HCT116 (cell line): ENCODE measurements at regions not wholly inside any gene's neighbourhood (a gene's known extent, or its start where the extent isn't known, plus 50 kb on each side); places are given as distances from the start of the nearest gene placed in this dataset.

Experiments used
- ATAC-seq: fragments of 200-7000 bp; cut with Tn5 transposase; 2 replicates; pipeline ENCODE4 v1.9.1; 2020; ENCODE audit warnings: mild to moderate bottlenecking, moderate library complexity
- BruUV-seq: library from RNA; stranded (reverse); fragments of 400-500 nt; replicated peaks from 2 replicates; lab custom pipeline; 2021; lab: Mats Ljungman, UMichigan
- CTCF ChIA-PET: fragments of 300-600 bp; sonication (Branson Sonifier 250); formaldehyde crosslinking; loops from one replicate; lab custom pipeline; 2021; ENCODE audit warnings: antibody characterized with exemption; lab: Charles Lee
- POLR2A ChIA-PET: fragments of 300-600, 350-600 bp; sonication (Branson Sonifier 250); formaldehyde crosslinking; loops from one replicate; lab custom pipeline; 2021; ENCODE audit warnings: antibody characterized with exemption; lab: Charles Lee
- RAD21 ChIA-PET, 2 experiments: fragments of 300-600 bp; sonication (Branson Sonifier 250); formaldehyde crosslinking; loops; one replicate each; lab custom pipeline; 2023; ENCODE audit warnings: low total read pairs in 2 of 2; ENCODE audit not compliant: uncharacterized antibody in 2 of 2, unreplicated experiment in 2 of 2, low non-redundant PET in 1 of 2; lab: Charles Lee
- DNase-seq: peaks from one replicate; pipeline ENCODE4 v3.0.0-alpha.2; 2010; ENCODE audit warnings: low read depth, low spot score
- H2AFZ ChIP-seq: fragments of 200-600 bp; shearing (Covaris generic), sonication (generic); 2 replicates; pipeline ENCODE4 v1.6.1; 2017; ENCODE audit warnings: low read depth, mixed run types, mixed read lengths, antibody characterized with exemption, low read length; ENCODE audit not compliant: poor library complexity, severe bottlenecking
- H3K27ac ChIP-seq: 2 replicates; pipeline ENCODE4 v1.5.1; 2012; ENCODE audit warnings: low read depth, low read length
- H3K27me3 ChIP-seq: fragments of 200-600 bp; sonication (generic); 2 replicates; pipeline ENCODE4 v1.6.1; 2016; ENCODE audit warnings: mixed run types, low read length, mixed read lengths; ENCODE audit not compliant: insufficient read depth
- H3K36me3 ChIP-seq, 2 experiments: fragments of 200-500 bp in 1 of 2; fragments of 200-600 bp in 1 of 2; sonication (Bioruptor generic) in 1 of 2; sonication (generic) in 1 of 2; 2 replicates each; pipeline versions ENCODE4 v1.5.1 to v1.6.1; 2014 to 2016; ENCODE audit warnings: low read length in 2 of 2, inconsistent platforms in 1 of 2, mixed read lengths in 1 of 2, mixed run types in 1 of 2; ENCODE audit not compliant: insufficient read depth in 2 of 2, control insufficient read depth in 1 of 2
- H3K4me1 ChIP-seq, 2 experiments: fragments of 200-600 bp in 1 of 2; sonication (generic) in 1 of 2; 2 replicates each; pipeline versions ENCODE4 v1.5.1 to v1.6.1; 2012 to 2017; ENCODE audit warnings: low read length in 2 of 2, inconsistent platforms in 1 of 2, mild to moderate bottlenecking in 1 of 2, mixed read lengths in 1 of 2, mixed run types in 1 of 2, moderate library complexity in 1 of 2; ENCODE audit not compliant: insufficient read depth in 2 of 2, control insufficient read depth in 1 of 2
- H3K4me2 ChIP-seq: fragments of 200-600 bp; sonication (generic); 2 replicates; pipeline ENCODE4 v1.6.1; 2017; ENCODE audit warnings: mixed run types, low read length, mixed read lengths
- H3K4me3 ChIP-seq, 2 experiments: fragments of 200-600 bp in 1 of 2; sonication (generic) in 1 of 2; replicated peaks in 1 of 2; 2 replicates each; pipeline ENCODE4 v1.5.1; 2011 to 2016; ENCODE audit warnings: low read length in 2 of 2, control low read depth in 1 of 2, low read depth in 1 of 2, mild to moderate bottlenecking in 1 of 2, mixed read lengths in 1 of 2, mixed run types in 1 of 2
- H3K79me2 ChIP-seq: fragments of 200-600 bp; sonication (generic); 2 replicates; pipeline ENCODE4 v1.6.1; 2017; ENCODE audit warnings: mild to moderate bottlenecking, mixed run types, low read length, moderate library complexity, mixed read lengths; ENCODE audit not compliant: insufficient read depth
- H3K9ac ChIP-seq: fragments of 200-600 bp; sonication (generic); 2 replicates; pipeline ENCODE4 v1.6.1; 2016; ENCODE audit warnings: low read length, mixed read lengths
- H3K9me2 ChIP-seq: fragments of 200-600 bp; sonication (generic), shearing (Covaris generic); 2 replicates; pipeline ENCODE4 v1.6.1; 2017; ENCODE audit warnings: mixed run types, mild to moderate bottlenecking, moderate library complexity; ENCODE audit not compliant: insufficient read depth
- H3K9me3 ChIP-seq, 2 experiments: fragments of 200-500 bp in 1 of 2; fragments of 200-600 bp in 1 of 2; sonication (Bioruptor generic) in 1 of 2; sonication (generic) in 1 of 2; 2 replicates each; pipeline ENCODE4 v1.6.1; 2014 to 2017; ENCODE audit warnings: low read length in 2 of 2, mixed read lengths in 2 of 2, inconsistent platforms in 1 of 2, low read depth in 1 of 2, mild to moderate bottlenecking in 1 of 2, mixed run types in 1 of 2, moderate library complexity in 1 of 2; ENCODE audit not compliant: control insufficient read depth in 1 of 2, insufficient read depth in 1 of 2
- H4K20me1 ChIP-seq: fragments of 200-600 bp; sonication (generic), shearing (Covaris generic); 2 replicates; pipeline ENCODE4 v1.6.1; 2017; ENCODE audit warnings: mixed run types, mild to moderate bottlenecking, moderate library complexity; ENCODE audit not compliant: insufficient read depth
- CBX3 ChIP-seq: IDR thresholded peaks from 2 replicates; pipeline ENCODE4 v1.6.1; 2012; ENCODE audit warnings: low read depth
- CEBPB ChIP-seq: IDR thresholded peaks from 2 replicates; pipeline ENCODE4 v1.6.1; 2012; ENCODE audit warnings: low read depth
- EGR1 ChIP-seq: IDR thresholded peaks from 2 replicates; pipeline ENCODE4 v1.6.1; 2012; ENCODE audit warnings: low read depth
- ELF1 ChIP-seq: IDR thresholded peaks from 2 replicates; pipeline ENCODE4 v1.6.1; 2012; ENCODE audit warnings: low read depth, borderline replicate concordance
- EZH2 ChIP-seq: fragments of 200-600 bp; sonication (generic); IDR thresholded peaks from 2 replicates; pipeline ENCODE4 v1.6.1; 2017; ENCODE audit warnings: antibody characterized with exemption, mixed run types
- EZH2phosphoT487 ChIP-seq: fragments of 200-600 bp; IDR thresholded peaks from 2 replicates; pipeline ENCODE4 v1.6.1; 2018; ENCODE audit warnings: antibody characterized with exemption, borderline replicate concordance
- FOSL1 ChIP-seq: IDR thresholded peaks from 2 replicates; pipeline ENCODE4 v1.6.1; 2012; ENCODE audit warnings: low read depth
- JUND ChIP-seq: IDR thresholded peaks from 2 replicates; pipeline ENCODE4 v1.6.1; 2012
- RAD21 ChIP-seq: IDR thresholded peaks from 2 replicates; pipeline ENCODE4 v1.6.1; 2012; ENCODE audit warnings: low read depth, mild to moderate bottlenecking
- SIN3A ChIP-seq: IDR thresholded peaks from 2 replicates; pipeline ENCODE4 v1.6.1; 2012; ENCODE audit warnings: low read depth
- SRF ChIP-seq: IDR thresholded peaks from 2 replicates; pipeline ENCODE4 v1.6.1; 2012; ENCODE audit warnings: low read depth
- ZFX ChIP-seq: fragments of 450-650 bp; IDR thresholded peaks from 2 replicates; pipeline ENCODE4 v1.6.1; 2017
- ZNF274 ChIP-seq: fragments of 200-500 bp; sonication (Bioruptor generic); IDR thresholded peaks from 2 replicates; pipeline ENCODE4 v1.6.1; 2014; ENCODE audit warnings: mild to moderate bottlenecking, low read depth, low read length, inconsistent platforms
- intact Hi-C: fragments of 100-400 bp; cut with micrococcal nuclease; formaldehyde crosslinking; loops from 2 replicates; pipeline ENCODE4 v1.10.0; 2022
- TF ChIP-seq, protein P1 (sequence below): IDR thresholded peaks from 2 replicates; pipeline ENCODE4 v1.6.1; 2011; ENCODE audit warnings: mild to moderate bottlenecking, low read length, moderate library complexity; ENCODE audit not compliant: insufficient replicate concordance; ENCODE audit errors: extremely low read depth
- TF ChIP-seq, protein P2 (sequence below): IDR thresholded peaks from 2 replicates; pipeline ENCODE4 v1.6.1; 2012; ENCODE audit warnings: low read depth
- TF ChIP-seq, protein P3 (sequence below): IDR thresholded peaks from 2 replicates; pipeline ENCODE4 v1.6.1; 2012

DNA sequence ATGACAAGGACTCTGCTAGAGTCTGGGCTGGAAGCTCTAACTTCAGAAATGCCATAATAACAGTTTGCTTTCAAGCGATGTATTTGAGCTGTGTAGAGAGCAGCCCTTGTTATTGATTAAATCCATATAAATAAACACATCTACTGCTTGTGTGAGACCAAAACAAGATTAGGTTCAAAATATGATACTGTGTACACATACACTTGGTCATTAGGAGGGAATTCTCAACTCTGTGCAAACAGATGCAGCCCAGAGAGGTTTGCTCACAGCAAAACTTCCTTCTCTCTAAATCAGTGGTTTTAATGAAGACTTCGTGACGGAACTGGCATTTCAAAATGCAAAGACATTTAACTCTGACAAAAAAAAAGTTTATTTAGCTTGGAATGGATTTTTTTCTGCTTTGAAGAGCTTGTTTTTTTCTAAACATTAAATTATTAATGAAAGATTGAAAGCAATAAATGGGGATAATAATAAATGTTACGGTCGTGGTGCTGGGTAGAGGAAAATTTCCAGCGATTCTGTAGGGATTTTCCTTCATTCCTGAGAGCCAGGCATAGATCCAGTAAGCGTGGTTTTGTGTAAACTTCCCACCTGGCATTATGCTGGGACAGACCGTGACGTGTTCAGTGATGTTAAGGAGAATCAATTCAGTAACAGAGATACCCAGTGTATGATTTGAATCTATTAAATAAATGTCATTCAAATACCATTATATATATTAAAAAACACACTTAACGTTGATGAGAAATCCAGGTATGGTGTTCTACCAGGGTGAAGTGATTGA, 213.7 kb downstream of the TEX29 start:
- H3K27me3 ChIP-seq: peaks cover 76% of the 10 kb centered on the region
- H3K4me1 ChIP-seq: no peaks in the 10 kb centered on the region
- no peak overlapping the region for H2AFZ ChIP-seq
- no peaks in the 10 kb centered on the region for H4K20me1 ChIP-seq
- H3K27ac ChIP-seq: no peak overlapping the region
- BruUV-seq: no TSS peak
- no peaks in the 10 kb centered on the region for H3K9me2 ChIP-seq
- ATAC-seq: no peak
- H3K4me2 ChIP-seq: no peak overlapping the region
- DNase-seq: no peak
- H3K79me2 ChIP-seq: no peaks in the 10 kb centered on the region
- RAD21 ChIA-PET: no interaction called here
- TF ChIP-seq, protein P1, sequence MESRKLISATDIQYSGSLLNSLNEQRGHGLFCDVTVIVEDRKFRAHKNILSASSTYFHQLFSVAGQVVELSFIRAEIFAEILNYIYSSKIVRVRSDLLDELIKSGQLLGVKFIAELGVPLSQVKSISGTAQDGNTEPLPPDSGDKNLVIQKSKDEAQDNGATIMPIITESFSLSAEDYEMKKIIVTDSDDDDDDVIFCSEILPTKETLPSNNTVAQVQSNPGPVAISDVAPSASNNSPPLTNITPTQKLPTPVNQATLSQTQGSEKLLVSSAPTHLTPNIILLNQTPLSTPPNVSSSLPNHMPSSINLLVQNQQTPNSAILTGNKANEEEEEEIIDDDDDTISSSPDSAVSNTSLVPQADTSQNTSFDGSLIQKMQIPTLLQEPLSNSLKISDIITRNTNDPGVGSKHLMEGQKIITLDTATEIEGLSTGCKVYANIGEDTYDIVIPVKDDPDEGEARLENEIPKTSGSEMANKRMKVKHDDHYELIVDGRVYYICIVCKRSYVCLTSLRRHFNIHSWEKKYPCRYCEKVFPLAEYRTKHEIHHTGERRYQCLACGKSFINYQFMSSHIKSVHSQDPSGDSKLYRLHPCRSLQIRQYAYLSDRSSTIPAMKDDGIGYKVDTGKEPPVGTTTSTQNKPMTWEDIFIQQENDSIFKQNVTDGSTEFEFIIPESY: no peak
- TF ChIP-seq SRF: no peak
- no peak for TF ChIP-seq EGR1
- TF ChIP-seq JUND: no peak
- TF ChIP-seq SIN3A: no peak
- no peak for TF ChIP-seq EZH2
- TF ChIP-seq FOSL1: no peak
- no peak for TF ChIP-seq EZH2phosphoT487
- no peak for TF ChIP-seq ZNF274
- no peak for TF ChIP-seq RAD21
- TF ChIP-seq ZFX: no peak
- TF ChIP-seq CEBPB: no peak
- TF ChIP-seq ELF1: no peak
- no peak for TF ChIP-seq CBX3
- TF ChIP-seq, protein P2, sequence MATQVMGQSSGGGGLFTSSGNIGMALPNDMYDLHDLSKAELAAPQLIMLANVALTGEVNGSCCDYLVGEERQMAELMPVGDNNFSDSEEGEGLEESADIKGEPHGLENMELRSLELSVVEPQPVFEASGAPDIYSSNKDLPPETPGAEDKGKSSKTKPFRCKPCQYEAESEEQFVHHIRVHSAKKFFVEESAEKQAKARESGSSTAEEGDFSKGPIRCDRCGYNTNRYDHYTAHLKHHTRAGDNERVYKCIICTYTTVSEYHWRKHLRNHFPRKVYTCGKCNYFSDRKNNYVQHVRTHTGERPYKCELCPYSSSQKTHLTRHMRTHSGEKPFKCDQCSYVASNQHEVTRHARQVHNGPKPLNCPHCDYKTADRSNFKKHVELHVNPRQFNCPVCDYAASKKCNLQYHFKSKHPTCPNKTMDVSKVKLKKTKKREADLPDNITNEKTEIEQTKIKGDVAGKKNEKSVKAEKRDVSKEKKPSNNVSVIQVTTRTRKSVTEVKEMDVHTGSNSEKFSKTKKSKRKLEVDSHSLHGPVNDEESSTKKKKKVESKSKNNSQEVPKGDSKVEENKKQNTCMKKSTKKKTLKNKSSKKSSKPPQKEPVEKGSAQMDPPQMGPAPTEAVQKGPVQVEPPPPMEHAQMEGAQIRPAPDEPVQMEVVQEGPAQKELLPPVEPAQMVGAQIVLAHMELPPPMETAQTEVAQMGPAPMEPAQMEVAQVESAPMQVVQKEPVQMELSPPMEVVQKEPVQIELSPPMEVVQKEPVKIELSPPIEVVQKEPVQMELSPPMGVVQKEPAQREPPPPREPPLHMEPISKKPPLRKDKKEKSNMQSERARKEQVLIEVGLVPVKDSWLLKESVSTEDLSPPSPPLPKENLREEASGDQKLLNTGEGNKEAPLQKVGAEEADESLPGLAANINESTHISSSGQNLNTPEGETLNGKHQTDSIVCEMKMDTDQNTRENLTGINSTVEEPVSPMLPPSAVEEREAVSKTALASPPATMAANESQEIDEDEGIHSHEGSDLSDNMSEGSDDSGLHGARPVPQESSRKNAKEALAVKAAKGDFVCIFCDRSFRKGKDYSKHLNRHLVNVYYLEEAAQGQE: no peak
- TF ChIP-seq, protein P3, sequence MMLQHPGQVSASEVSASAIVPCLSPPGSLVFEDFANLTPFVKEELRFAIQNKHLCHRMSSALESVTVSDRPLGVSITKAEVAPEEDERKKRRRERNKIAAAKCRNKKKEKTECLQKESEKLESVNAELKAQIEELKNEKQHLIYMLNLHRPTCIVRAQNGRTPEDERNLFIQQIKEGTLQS: no peak
- POLR2A ChIA-PET: no interaction called here
- no peak overlapping the region for H3K4me3 ChIP-seq
- H3K9me3 ChIP-seq: no peaks in the 10 kb centered on the region
- no peaks in the 10 kb centered on the region for H3K36me3 ChIP-seq
- no peak overlapping the region for H3K9ac ChIP-seq
- CTCF ChIA-PET: no interaction called here
- intact Hi-C loops: loop anchor here (10.0 kb wide), 1 partner anchor 911 kb away; no protein-coding TSS in a partner anchor
